AG10803 (cell line): ENCODE measurements at regions not wholly inside any gene's neighbourhood (a gene's known extent, or its start where the extent isn't known, plus 50 kb on each side); places are given as distances from the start of the nearest gene placed in this dataset.

Source experiments
- DNase-seq: peaks from one replicate; pipeline ENCODE4 v3.0.0; 2010; ENCODE audit warnings: low read depth
- H3K4me3 ChIP-seq: 2 replicates; pipeline ENCODE4 v1.5.1; 2011; ENCODE audit warnings: mild to moderate bottlenecking, low read length, control low read depth
- TF ChIP-seq, protein P1 (sequence below): conservative IDR thresholded peaks from 2 replicates; pipeline ENCODE4 v1.5.1; 2011; ENCODE audit warnings: mild to moderate bottlenecking, low read length, control low read depth, inconsistent platforms

DNA sequence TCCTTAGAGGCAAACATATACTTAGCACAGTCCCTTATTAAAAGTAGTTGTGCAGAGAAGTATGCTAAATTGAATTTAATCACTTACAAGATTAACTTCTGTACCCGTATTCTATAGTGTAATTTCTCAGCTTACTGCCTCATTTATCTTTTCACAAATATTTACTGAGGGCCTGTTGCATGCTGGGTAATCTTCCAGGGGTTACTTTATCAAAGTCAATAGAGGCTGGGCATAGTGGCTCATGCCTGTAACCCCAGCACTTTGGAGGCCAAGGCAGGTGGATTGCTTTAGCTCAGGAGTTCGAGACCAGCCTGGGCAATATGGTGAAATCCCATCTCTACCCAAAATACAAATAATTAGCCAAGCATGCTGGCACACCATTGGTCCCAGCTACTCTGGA, 111.7 kb upstream of the RAB27B start:
- TF ChIP-seq, protein P1, sequence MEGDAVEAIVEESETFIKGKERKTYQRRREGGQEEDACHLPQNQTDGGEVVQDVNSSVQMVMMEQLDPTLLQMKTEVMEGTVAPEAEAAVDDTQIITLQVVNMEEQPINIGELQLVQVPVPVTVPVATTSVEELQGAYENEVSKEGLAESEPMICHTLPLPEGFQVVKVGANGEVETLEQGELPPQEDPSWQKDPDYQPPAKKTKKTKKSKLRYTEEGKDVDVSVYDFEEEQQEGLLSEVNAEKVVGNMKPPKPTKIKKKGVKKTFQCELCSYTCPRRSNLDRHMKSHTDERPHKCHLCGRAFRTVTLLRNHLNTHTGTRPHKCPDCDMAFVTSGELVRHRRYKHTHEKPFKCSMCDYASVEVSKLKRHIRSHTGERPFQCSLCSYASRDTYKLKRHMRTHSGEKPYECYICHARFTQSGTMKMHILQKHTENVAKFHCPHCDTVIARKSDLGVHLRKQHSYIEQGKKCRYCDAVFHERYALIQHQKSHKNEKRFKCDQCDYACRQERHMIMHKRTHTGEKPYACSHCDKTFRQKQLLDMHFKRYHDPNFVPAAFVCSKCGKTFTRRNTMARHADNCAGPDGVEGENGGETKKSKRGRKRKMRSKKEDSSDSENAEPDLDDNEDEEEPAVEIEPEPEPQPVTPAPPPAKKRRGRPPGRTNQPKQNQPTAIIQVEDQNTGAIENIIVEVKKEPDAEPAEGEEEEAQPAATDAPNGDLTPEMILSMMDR: no peak
- no peak overlapping the region for H3K4me3 ChIP-seq
- no peak for DNase-seq

GRCh38 chr18:54717673-54718407, 110.4 kb upstream of the RAB27B start:
- DNase-seq: peak; percentile 18
- no peak overlapping the region for H3K4me3 ChIP-seq
- TF ChIP-seq, protein P1: no peak

GRCh38 chr18:54718408-54718773, 109.9 kb upstream of the RAB27B start:
- no peak for DNase-seq
- TF ChIP-seq, protein P1: no peak
- H3K4me3 ChIP-seq: no peak overlapping the region

- no peak for DNase-seq
- no peak overlapping the region for H3K4me3 ChIP-seq
- TF ChIP-seq, protein P1: no peak
Measured at GRCh38 chr18:54720620-54721019, 107.7 kb upstream of the RAB27B start.

- TF ChIP-seq, protein P1: no peak
- H3K4me3 ChIP-seq: no peak overlapping the region
- DNase-seq: no peak
Measured at GRCh38 chr18:54726143-54726542, 102.1 kb upstream of the RAB27B start.

GRCh38 chr18:54734059-54734458, 94.2 kb upstream of the RAB27B start:
- DNase-seq: peak; percentile 84
- TF ChIP-seq, protein P1: no peak
- no peak overlapping the region for H3K4me3 ChIP-seq

DNA sequence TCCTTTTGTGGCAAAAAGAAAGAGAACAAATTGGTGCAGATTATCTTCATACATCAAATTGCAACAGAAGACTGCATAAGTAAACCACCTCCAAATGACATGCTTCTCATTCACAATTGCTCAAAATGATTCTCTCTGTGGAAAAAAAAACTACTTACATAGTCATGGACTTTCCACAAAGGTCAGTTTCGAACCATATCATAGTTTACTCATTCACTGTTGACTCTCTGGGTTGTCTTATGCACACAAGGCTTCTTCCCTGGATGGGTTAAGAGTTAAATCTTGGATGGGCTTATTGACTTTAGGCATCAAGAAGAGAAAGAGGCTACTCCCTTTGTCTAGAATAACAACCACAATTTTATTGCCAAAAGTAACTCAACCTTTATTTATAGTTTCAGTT, 91.3 kb upstream of the RAB27B start:
- TF ChIP-seq, protein P1: no peak
- DNase-seq: no peak
- H3K4me3 ChIP-seq: no peak overlapping the region
